HG02884 (cell line): ENCODE measurements at regions not wholly inside any gene's neighbourhood (a gene's known extent, or its start where the extent isn't known, plus 50 kb on each side); places are given as distances from the start of the nearest gene placed in this dataset.
"Not testable (repeated sequence)": the region's sequence is repeated elsewhere in the genome, so short reads cannot be mapped to it uniquely, and the experiment has no call there.

Experiments
- ATAC-seq: cut with Tn5 transposase; IDR thresholded peaks from one replicate; pipeline ENCODE4 v1.9.1; 2021; ENCODE audit warnings: mild to moderate bottlenecking, moderate library complexity; ENCODE audit not compliant: unreplicated experiment

- no peak for ATAC-seq
Measured at GRCh38 chr9:73969936-73970335, 527.2 kb upstream of the RORB start.

GRCh38 chr9:73976424-73976823, 520.7 kb upstream of the RORB start:
- ATAC-seq: not testable (repeated sequence)

- no peak for ATAC-seq
Measured at GRCh38 chr9:73979894-73980264, 517.3 kb upstream of the RORB start.

GRCh38 chr9:73980754-73981153, 516.4 kb upstream of the RORB start:
- no peak for ATAC-seq

GRCh38 chr9:73981405-73981804, 515.7 kb upstream of the RORB start:
- ATAC-seq: no peak

GRCh38 chr9:73995836-73996235, 501.3 kb upstream of the RORB start:
- ATAC-seq: no peak

- ATAC-seq: no peak
Measured at GRCh38 chr9:73996844-73997243, 500.3 kb upstream of the RORB start.

- ATAC-seq: no peak
Measured at GRCh38 chr9:74001382-74001781, 495.8 kb upstream of the RORB start.

GRCh38 chr9:74006935-74007334, 490.2 kb upstream of the RORB start:
- ATAC-seq: no peak

- ATAC-seq: no peak
Measured at GRCh38 chr9:74007833-74008232, 489.3 kb upstream of the RORB start.

- no peak for ATAC-seq
Measured at GRCh38 chr9:74016004-74016403, 481.1 kb upstream of the RORB start.

GRCh38 chr9:74025402-74025925, 471.7 kb upstream of the RORB start:
- ATAC-seq: no peak

- ATAC-seq: no peak
Measured at GRCh38 chr9:74032421-74032820, 464.7 kb upstream of the RORB start.

GRCh38 chr9:74035786-74036185, 461.3 kb upstream of the RORB start:
- ATAC-seq: no peak

- no peak for ATAC-seq
Measured at GRCh38 chr9:74036549-74037231, 460.4 kb upstream of the RORB start.

GRCh38 chr9:74037274-74037673, 459.9 kb upstream of the RORB start:
- no peak for ATAC-seq

GRCh38 chr9:74041588-74041987, 455.5 kb upstream of the RORB start:
- no peak for ATAC-seq

GRCh38 chr9:74044844-74045243, 452.3 kb upstream of the RORB start:
- no peak for ATAC-seq

GRCh38 chr9:74056023-74056422, 441.1 kb upstream of the RORB start:
- ATAC-seq: no peak

GRCh38 chr9:74057051-74057450, 440.1 kb upstream of the RORB start:
- ATAC-seq: not testable (repeated sequence)

GRCh38 chr9:74064702-74065101, 432.4 kb upstream of the RORB start:
- no peak for ATAC-seq

GRCh38 chr9:74066128-74066527, 431.0 kb upstream of the RORB start:
- ATAC-seq: no peak

GRCh38 chr9:74066605-74067004, 430.5 kb upstream of the RORB start:
- no peak for ATAC-seq
